GM21447 (cell line): ENCODE measurements at regions not wholly inside any gene's neighbourhood (a gene's known extent, or its start where the extent isn't known, plus 50 kb on each side); places are given as distances from the start of the nearest gene placed in this dataset.

Experiments used
- ATAC-seq: cut with Tn5 transposase; IDR thresholded peaks from one replicate; pipeline ENCODE4 v1.9.1; 2021; ENCODE audit not compliant: unreplicated experiment

DNA sequence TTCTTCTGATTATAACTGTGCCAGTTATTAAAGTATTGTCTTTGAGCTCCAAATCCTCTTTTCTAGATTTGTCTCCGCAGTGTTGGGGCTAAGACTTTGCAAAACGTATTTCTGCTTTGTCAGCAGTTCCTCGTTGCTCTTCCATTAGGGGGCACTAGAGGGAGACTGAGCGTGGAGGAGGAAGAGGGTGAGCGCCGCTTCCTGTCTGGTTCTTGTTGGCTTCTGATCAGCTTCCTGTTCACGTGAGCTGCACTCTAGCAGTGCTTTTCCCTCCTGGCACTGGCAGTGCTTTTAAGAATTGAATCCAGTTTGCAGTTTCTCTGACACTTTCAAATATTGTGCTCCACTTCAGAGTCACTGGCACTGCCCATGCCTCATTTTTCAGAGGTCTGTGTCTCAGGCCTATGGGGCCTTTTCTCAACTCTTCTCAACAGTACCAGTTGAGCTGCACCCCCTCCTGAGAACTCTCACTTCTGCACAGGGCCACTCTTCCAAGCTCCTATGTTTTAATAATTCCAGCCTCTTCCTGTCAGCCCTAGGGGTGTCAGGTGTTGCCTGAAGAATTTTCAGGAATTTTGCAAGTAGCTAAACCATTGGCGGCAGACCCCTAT lies 54.4 kb upstream of the LCORL start:
- no peak for ATAC-seq

DNA sequence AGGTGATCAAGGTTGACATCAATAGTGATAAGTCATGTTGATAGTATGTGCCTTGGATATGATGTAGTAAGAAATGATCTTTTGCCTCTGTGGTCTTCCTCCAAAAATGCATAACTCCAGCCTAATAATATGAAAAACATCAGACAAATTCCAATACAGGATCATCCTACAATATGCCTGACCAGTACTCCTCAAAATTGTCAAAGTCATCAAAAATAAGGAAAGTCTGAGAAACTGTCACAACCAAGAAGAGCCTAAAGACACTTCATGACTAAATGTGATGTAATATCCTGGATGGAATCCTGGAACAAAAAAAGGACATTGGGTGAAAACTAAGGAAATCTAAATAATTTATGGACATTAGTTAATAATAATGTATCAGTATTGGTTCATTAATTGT lies 50.3 kb upstream of the LCORL start:
- no peak for ATAC-seq
